H1 (cell line): ENCODE measurements at regions not wholly inside any gene's neighbourhood (a gene's known extent, or its start where the extent isn't known, plus 50 kb on each side); places are given as distances from the start of the nearest gene placed in this dataset.

Experiments used
- CTCF ChIA-PET: fragments of 300-600 bp; sonication (Branson Sonifier 250); formaldehyde crosslinking; loops from one replicate; lab custom pipeline; 2021; ENCODE audit not compliant: partially characterized antibody; lab: Charles Lee
- POLR2A ChIA-PET: fragments of 300-600 bp; sonication (Branson Sonifier 250); formaldehyde crosslinking; loops from one replicate; lab custom pipeline; 2021; ENCODE audit warnings: inconsistent platforms; ENCODE audit not compliant: partially characterized antibody; lab: Charles Lee
- DNase-seq, 2 experiments: peaks; one replicate each; pipeline versions ENCODE4 v3.0.0 to v3.0.0-alpha.2; 2010 to 2022; ENCODE audit warnings: low spot score in 2 of 2, low read depth in 1 of 2, mixed read lengths in 1 of 2
- FAIRE-seq: peaks from 2 replicates; lab custom pipeline; 2011; peaks lifted over from hg19 to GRCh38; lab: Jason Lieb, UNC
- H2AFZ ChIP-seq: 2 replicates; pipeline ENCODE4 v1.8.1; 2012; ENCODE audit warnings: low read length, inconsistent platforms
- H2AK5ac ChIP-seq: 2 replicates; pipeline ENCODE4 v1.6.1; 2013; ENCODE audit warnings: low read depth, low read length
- H2BK120ac ChIP-seq: replicated peaks from 2 replicates; pipeline ENCODE3; 2013; ENCODE audit warnings: low read depth, low read length, inconsistent platforms
- H2BK12ac ChIP-seq: 2 replicates; pipeline ENCODE4 v1.6.1; 2013; ENCODE audit warnings: low read depth, low read length
- H2BK15ac ChIP-seq: 2 replicates; pipeline ENCODE4 v1.6.1; 2013; ENCODE audit warnings: low read length
- H2BK20ac ChIP-seq: 2 replicates; pipeline ENCODE4 v1.6.1; 2013; ENCODE audit warnings: low read length
- H2BK5ac ChIP-seq: 2 replicates; pipeline ENCODE4 v1.6.1; 2013; ENCODE audit warnings: low read depth, low read length
- H3K14ac ChIP-seq: 2 replicates; pipeline ENCODE4 v1.6.1; 2013; ENCODE audit warnings: inconsistent platforms; ENCODE audit not compliant: insufficient read length
- H3K18ac ChIP-seq: 2 replicates; pipeline ENCODE4 v1.6.1; 2013; ENCODE audit warnings: low read length; ENCODE audit errors: extremely low read depth
- H3K23ac ChIP-seq: 2 replicates; pipeline ENCODE4 v1.6.1; 2013; ENCODE audit warnings: inconsistent platforms; ENCODE audit not compliant: insufficient read length
- H3K23me2 ChIP-seq: 2 replicates; pipeline ENCODE4 v1.6.1; 2013; ENCODE audit warnings: low read depth, low read length
- H3K27ac ChIP-seq: 2 replicates; pipeline ENCODE4 v1.6.1; 2011; ENCODE audit warnings: low read depth, low read length, inconsistent platforms
- H3K27me3 ChIP-seq, 4 experiments: replicated peaks in 1 of 4; 1 replicate in 1 of 4; 2 replicates in 3 of 4; pipeline versions ENCODE4 v1.6.1 to v1.8.1; 2011 to 2013; ENCODE audit warnings: low read length in 3 of 4, mild to moderate bottlenecking in 3 of 4, inconsistent platforms in 2 of 4, mixed read lengths in 2 of 4, moderate library complexity in 1 of 4; ENCODE audit not compliant: control insufficient read depth in 3 of 4, insufficient read depth in 3 of 4; ENCODE audit errors: extremely low read depth in 1 of 4
- H3K36me3 ChIP-seq, 4 experiments: 2 replicates each; pipeline versions ENCODE4 v1.6.1 to v1.8.1; 2011 to 2013; ENCODE audit warnings: mild to moderate bottlenecking in 4 of 4, low read length in 3 of 4, moderate library complexity in 2 of 4, control low read depth in 1 of 4, inconsistent platforms in 1 of 4; ENCODE audit not compliant: insufficient read depth in 4 of 4, control insufficient read depth in 2 of 4
- H3K4ac ChIP-seq: replicated peaks from 2 replicates; pipeline ENCODE3; 2013; ENCODE audit warnings: low read length, low read depth, mixed read lengths, inconsistent platforms; ENCODE audit not compliant: insufficient read length
- H3K4me1 ChIP-seq, 4 experiments: replicated peaks in 1 of 4; 1 replicate in 1 of 4; 2 replicates in 3 of 4; pipeline versions ENCODE4 v1.6.1 to v1.8.1; 2011 to 2013; ENCODE audit warnings: low read length in 3 of 4, inconsistent platforms in 2 of 4, mixed read lengths in 1 of 4; ENCODE audit not compliant: insufficient read depth in 4 of 4, control insufficient read depth in 3 of 4
- H3K4me2 ChIP-seq, 2 experiments: 2 replicates each; pipeline versions ENCODE4 v1.6.1 to v1.8.1; 2011 to 2013; ENCODE audit warnings: low read depth in 2 of 2, low read length in 2 of 2, control low read depth in 1 of 2, inconsistent platforms in 1 of 2, mild to moderate bottlenecking in 1 of 2; ENCODE audit not compliant: insufficient read depth in 1 of 2
- H3K4me3 ChIP-seq, 4 experiments: fragments of 200-600, 300-600 bp in 1 of 4; sonication (generic), shearing (Covaris generic), sonication (Bioruptor Twin) in 1 of 4; 2 replicates each; pipeline versions ENCODE4 v1.5.1 to v1.8.1; 2011 to 2016; ENCODE audit warnings: low read length in 4 of 4, low read depth in 3 of 4, control low read depth in 2 of 4, inconsistent platforms in 2 of 4, mild to moderate bottlenecking in 2 of 4, mixed read lengths in 1 of 4, moderate library complexity in 1 of 4; ENCODE audit not compliant: insufficient read depth in 2 of 4; ENCODE audit errors: extremely low read depth in 1 of 4
- H3K56ac ChIP-seq: replicated peaks from 2 replicates; pipeline ENCODE3; 2013; ENCODE audit warnings: low read depth, mild to moderate bottlenecking, mixed read lengths, low read length, inconsistent platforms; ENCODE audit not compliant: insufficient read length
- H3K79me1 ChIP-seq: 2 replicates; pipeline ENCODE4 v1.6.1; 2013; ENCODE audit warnings: low read depth, low read length, control low read depth
- H3K79me2 ChIP-seq, 2 experiments: 2 replicates each; pipeline versions ENCODE4 v1.6.1 to v1.8.1; 2012 to 2013; ENCODE audit warnings: low read length in 2 of 2, mild to moderate bottlenecking in 2 of 2, inconsistent platforms in 1 of 2; ENCODE audit not compliant: insufficient read depth in 2 of 2, control insufficient read depth in 1 of 2
- H3K9ac ChIP-seq, 4 experiments: replicated peaks in 1 of 4; 1 replicate in 1 of 4; 2 replicates in 3 of 4; pipeline versions ENCODE4 v1.6.1 to v1.8.1; 2011 to 2013; ENCODE audit warnings: low read depth in 3 of 4, low read length in 3 of 4, control low read depth in 2 of 4, mild to moderate bottlenecking in 2 of 4, moderate library complexity in 2 of 4, inconsistent platforms in 1 of 4; ENCODE audit errors: extremely low read depth in 1 of 4
- H3K9me3 ChIP-seq, 2 experiments: 2 replicates each; pipeline versions ENCODE4 v1.6.1 to v1.8.1; 2012 to 2013; ENCODE audit warnings: mild to moderate bottlenecking in 2 of 2, moderate library complexity in 2 of 2, control low read depth in 1 of 2, inconsistent platforms in 1 of 2, low read depth in 1 of 2, low read length in 1 of 2, mixed read lengths in 1 of 2; ENCODE audit not compliant: insufficient read depth in 2 of 2
- H4K20me1 ChIP-seq, 2 experiments: replicated peaks in 1 of 2; 2 replicates each; pipeline versions ENCODE3 to v1.8.1; 2011 to 2013; ENCODE audit warnings: inconsistent platforms in 2 of 2, low read length in 2 of 2, mild to moderate bottlenecking in 1 of 2; ENCODE audit not compliant: insufficient read depth in 2 of 2, control insufficient read depth in 1 of 2
- H4K5ac ChIP-seq: 2 replicates; pipeline ENCODE4 v1.6.1; 2013; ENCODE audit warnings: low read length, low read depth, mixed read lengths, inconsistent platforms; ENCODE audit not compliant: insufficient read length
- H4K8ac ChIP-seq: 2 replicates; pipeline ENCODE4 v1.8.0; 2013; ENCODE audit warnings: mild to moderate bottlenecking, moderate library complexity, low read length, inconsistent platforms; ENCODE audit not compliant: insufficient read depth; ENCODE audit errors: extremely low read depth
- H4K91ac ChIP-seq: replicated peaks from 2 replicates; pipeline ENCODE3; 2013; ENCODE audit warnings: low read length, mixed read lengths, inconsistent platforms; ENCODE audit not compliant: insufficient read length
- CREB1 ChIP-seq: IDR thresholded peaks from 2 replicates; pipeline ENCODE4 v1.6.1; 2012; ENCODE audit warnings: inconsistent platforms
- EZH2 ChIP-seq: fragments of 200-600 bp; sonication (generic); IDR thresholded peaks from 2 replicates; pipeline ENCODE4 v1.7.1; 2012; ENCODE audit warnings: low read depth, mild to moderate bottlenecking, moderate library complexity, low read length, inconsistent platforms; ENCODE audit not compliant: severe bottlenecking
- RNF2 ChIP-seq: fragments of 200-900, 300-1000 bp; sonication (generic); IDR thresholded peaks from 2 replicates; pipeline ENCODE4 v1.7.1; 2016; ENCODE audit warnings: borderline replicate concordance, low read depth, mild to moderate bottlenecking, antibody characterized with exemption, low read length; ENCODE audit not compliant: poor library complexity, severe bottlenecking; ENCODE audit errors: missing control alignments
- USF2 ChIP-seq: IDR thresholded peaks from 2 replicates; pipeline ENCODE4 v1.6.1; 2011; ENCODE audit warnings: low read length, improper control_type of control experiment
- YY1 ChIP-seq: IDR thresholded peaks from 2 replicates; pipeline ENCODE4 v1.6.1; 2011; ENCODE audit warnings: low read depth, mild to moderate bottlenecking, low read length
- WGBS, 2 experiments: shearing (Covaris generic) in 1 of 2; methylation state at CpG; one replicate each; pipeline versions ENCODE4 v1.1.6 to v1.1.7; 2013 to 2015; ENCODE audit warnings: low lambda C conversion rate in 2 of 2, mixed read lengths in 2 of 2, inconsistent platforms in 1 of 2, low coverage in 1 of 2, missing lambda C conversion rate in 1 of 2; ENCODE audit not compliant: insufficient replicate concordance in 2 of 2, insufficient coverage in 1 of 2, insufficient read length in 1 of 2; ENCODE audit errors: extremely low coverage in 1 of 2, missing lambda C conversion rate in 1 of 2; 5-methylcytosine and 5-hydroxymethylcytosine counted together

GRCh38 chr11:70611821-70612220, 213.5 kb downstream of the CTTN start:
- Histone ChIP-seq H3K4me1 (peaks cover 13 to 35% (median 18%) of the 10 kb centered on the region in 4 experiments), H2BK15ac (no peak overlapping the region), H2BK20ac (no peak overlapping the region), H3K79me1 (peaks cover under 1% of the 10 kb centered on the region), H2BK120ac (no peak overlapping the region), H3K4ac (no peak overlapping the region), H3K56ac (no peak overlapping the region), H3K36me3 (no peaks in the 10 kb centered on the region; a peak in 1 of 8 replicates), H2AFZ (no peak overlapping the region), H3K27me3 (no peaks in the 10 kb centered on the region), H3K9me3 (no peaks in the 10 kb centered on the region), H4K91ac (no peak overlapping the region), H3K23ac (no peak overlapping the region), H3K23me2 (0 out of 2 replicates have a peak, but pooled peaks cover 1% of the 10 kb centered on the region), H4K20me1 (peaks cover 3 to 9% of the 10 kb centered on the region in 2 experiments), H3K9ac (no peak overlapping the region), H2AK5ac (no peak overlapping the region), H3K14ac (no peak overlapping the region), H4K5ac (no peak overlapping the region), H3K4me2 (peak overlapping the region in 1 of 2 experiments; percentile 20; a peak in 1 of 4 replicates), H4K8ac (no peak overlapping the region; the same call in 1 of the 2 replicates), H2BK12ac (no peak overlapping the region), H3K18ac (no peak overlapping the region), H3K79me2 (peaks cover under 1% of the 10 kb centered on the region in 2 experiments), H3K4me3 (no peak overlapping the region), H2BK5ac (no peak overlapping the region), H3K27ac (no peak overlapping the region)
- ChIA-PET CTCF (no interaction called here), POLR2A (no interaction called here)
- TF ChIP-seq YY1 (no peak), RNF2 (no peak), USF2 (no peak), EZH2 (no peak), CREB1 (no peak)
- no peak for FAIRE-seq
- WGBS, 2 experiments: 45% methylated on average over 4 of the region's 14 CpGs; no CpG with 5 or more reads in 1 of the 2 experiments
- DNase-seq: no peak
